T-helper 2 cell treated with Interferon-gamma antibody and Interleukin-4, amounts not matched to agents 5 μg/mL and 100 μg/mL, for 36 hours (primary cell): ENCODE measurements at regions not wholly inside any gene's neighbourhood (a gene's known extent, or its start where the extent isn't known, plus 50 kb on each side); places are given as distances from the start of the nearest gene placed in this dataset.

ENCODE experiments used
- DNase-seq: peaks from one replicate; pipeline ENCODE4 v3.0.0; 2021; ENCODE audit warnings: low spot score
- H3K27ac Mint-ChIP-seq: one replicate; pipeline ENCODE4 v1.8.0; 2021; ENCODE audit warnings: mild to moderate bottlenecking, mixed read lengths
- H3K27me3 Mint-ChIP-seq: one replicate; pipeline ENCODE4 v1.8.0; 2021; ENCODE audit warnings: low read depth, mixed read lengths
- H3K36me3 Mint-ChIP-seq: one replicate; pipeline ENCODE4 v1.8.0; 2021; ENCODE audit warnings: low read depth, mixed read lengths
- H3K4me1 Mint-ChIP-seq: one replicate; pipeline ENCODE4 v1.8.0; 2021; ENCODE audit warnings: low read depth, mixed read lengths
- H3K4me3 Mint-ChIP-seq: one replicate; pipeline ENCODE4 v1.8.0; 2022; ENCODE audit warnings: mild to moderate bottlenecking, moderate library complexity, mixed read lengths
- H3K9me3 Mint-ChIP-seq: one replicate; pipeline ENCODE4 v1.8.0; 2021; ENCODE audit warnings: mixed read lengths

- Mint-ChIP-seq H3K27me3 (no peaks in the 10 kb centered on the region), H3K4me3 (no peak overlapping the region), H3K9me3 (peaks cover 32% of the 10 kb centered on the region), H3K36me3 (no peaks in the 10 kb centered on the region), H3K4me1 (no peaks in the 10 kb centered on the region), H3K27ac (no peak overlapping the region)
- DNase-seq = no peak
Observed at GRCh38 chr3:6079011-6079410, 781.9 kb upstream of the GRM7 start.

- Mint-ChIP-seq H3K27ac (no peak overlapping the region), H3K4me1 (no peaks in the 10 kb centered on the region), H3K4me3 (no peak overlapping the region), H3K27me3 (no peaks in the 10 kb centered on the region), H3K9me3 (peaks cover 25% of the 10 kb centered on the region), H3K36me3 (no peaks in the 10 kb centered on the region)
- DNase-seq = no peak
Observed at GRCh38 chr3:6079561-6080179, 781.2 kb upstream of the GRM7 start.

- no peak for DNase-seq
- Mint-ChIP-seq H3K9me3 (peaks cover 16% of the 10 kb centered on the region), H3K27me3 (no peaks in the 10 kb centered on the region), H3K36me3 (no peaks in the 10 kb centered on the region), H3K4me3 (no peak overlapping the region), H3K4me1 (no peaks in the 10 kb centered on the region), H3K27ac (no peak overlapping the region)
Observed at GRCh38 chr3:6088433-6088832, 772.5 kb upstream of the GRM7 start.

- no peaks in the 10 kb centered on the region for H3K4me1 Mint-ChIP-seq
- H3K36me3 Mint-ChIP-seq = no peaks in the 10 kb centered on the region
- H3K27ac Mint-ChIP-seq = no peak overlapping the region
- no peak for DNase-seq
- H3K27me3 Mint-ChIP-seq = no peaks in the 10 kb centered on the region
- H3K4me3 Mint-ChIP-seq = no peak overlapping the region
- H3K9me3 Mint-ChIP-seq = peaks cover 12% of the 10 kb centered on the region
Observed at GRCh38 chr3:6089780-6090179, 771.1 kb upstream of the GRM7 start.

- H3K4me1 Mint-ChIP-seq = no peaks in the 10 kb centered on the region
- no peaks in the 10 kb centered on the region for H3K36me3 Mint-ChIP-seq
- H3K27me3 Mint-ChIP-seq = no peaks in the 10 kb centered on the region
- H3K27ac Mint-ChIP-seq = no peak overlapping the region
- peaks cover 7% of the 10 kb centered on the region for H3K9me3 Mint-ChIP-seq
- DNase-seq = no peak
- no peak overlapping the region for H3K4me3 Mint-ChIP-seq
Observed at GRCh38 chr3:6091262-6091661, 769.7 kb upstream of the GRM7 start.

GRCh38 chr3:6095006-6095405, 765.9 kb upstream of the GRM7 start:
- DNase-seq = no peak
- Mint-ChIP-seq H3K27me3 (no peaks in the 10 kb centered on the region), H3K4me3 (no peak overlapping the region), H3K27ac (no peak overlapping the region), H3K36me3 (no peaks in the 10 kb centered on the region), H3K4me1 (no peaks in the 10 kb centered on the region), H3K9me3 (peaks cover 13% of the 10 kb centered on the region)

- Mint-ChIP-seq H3K36me3 (no peaks in the 10 kb centered on the region), H3K4me3 (no peak overlapping the region), H3K4me1 (no peaks in the 10 kb centered on the region), H3K27me3 (no peaks in the 10 kb centered on the region), H3K9me3 (peaks cover 22% of the 10 kb centered on the region), H3K27ac (no peak overlapping the region)
- DNase-seq = no peak
Observed at GRCh38 chr3:6097021-6097420, 763.9 kb upstream of the GRM7 start.

GRCh38 chr3:6097556-6097955, 763.4 kb upstream of the GRM7 start:
- Mint-ChIP-seq H3K4me1 (no peaks in the 10 kb centered on the region), H3K4me3 (no peak overlapping the region), H3K36me3 (no peaks in the 10 kb centered on the region), H3K9me3 (peaks cover 23% of the 10 kb centered on the region), H3K27ac (no peak overlapping the region), H3K27me3 (no peaks in the 10 kb centered on the region)
- no peak for DNase-seq

GRCh38 chr3:6098516-6099157, 762.3 kb upstream of the GRM7 start:
- Mint-ChIP-seq H3K27ac (no peak overlapping the region), H3K27me3 (no peaks in the 10 kb centered on the region), H3K4me1 (no peaks in the 10 kb centered on the region), H3K36me3 (no peaks in the 10 kb centered on the region), H3K9me3 (peaks cover 25% of the 10 kb centered on the region), H3K4me3 (no peak overlapping the region)
- no peak for DNase-seq

- Mint-ChIP-seq H3K27ac (no peak overlapping the region), H3K27me3 (no peaks in the 10 kb centered on the region)
- DNase-seq = no peak
Observed at GRCh38 chr3:6099458-6100075, 761.3 kb upstream of the GRM7 start.

GRCh38 chr3:6105187-6105586, 755.7 kb upstream of the GRM7 start:
- H3K27ac Mint-ChIP-seq = no peak overlapping the region
- H3K4me3 Mint-ChIP-seq = no peak overlapping the region
- H3K9me3 Mint-ChIP-seq = peaks cover 29% of the 10 kb centered on the region
- no peaks in the 10 kb centered on the region for H3K4me1 Mint-ChIP-seq
- H3K27me3 Mint-ChIP-seq = no peaks in the 10 kb centered on the region
- no peak for DNase-seq
- no peaks in the 10 kb centered on the region for H3K36me3 Mint-ChIP-seq

More at GRCh38 chr3:6099458-6100075, 761.3 kb upstream of the GRM7 start:
- H3K36me3 Mint-ChIP-seq = no peaks in the 10 kb centered on the region
- no peaks in the 10 kb centered on the region for H3K4me1 Mint-ChIP-seq
- H3K9me3 Mint-ChIP-seq = peaks cover 26% of the 10 kb centered on the region
- no peak overlapping the region for H3K4me3 Mint-ChIP-seq

- Mint-ChIP-seq H3K27ac (no peak overlapping the region), H3K27me3 (no peaks in the 10 kb centered on the region), H3K4me1 (no peaks in the 10 kb centered on the region), H3K4me3 (no peak overlapping the region), H3K36me3 (no peaks in the 10 kb centered on the region), H3K9me3 (peaks cover 15% of the 10 kb centered on the region)
- DNase-seq = no peak
Observed at GRCh38 chr3:6108957-6109356, 752.0 kb upstream of the GRM7 start.

GRCh38 chr3:6110451-6110850, 750.5 kb upstream of the GRM7 start:
- Mint-ChIP-seq H3K27ac (no peak overlapping the region), H3K4me3 (no peak overlapping the region), H3K27me3 (no peaks in the 10 kb centered on the region), H3K4me1 (no peaks in the 10 kb centered on the region), H3K9me3 (peaks cover 15% of the 10 kb centered on the region), H3K36me3 (no peaks in the 10 kb centered on the region)
- DNase-seq = no peak

- DNase-seq = no peak
- no peaks in the 10 kb centered on the region for H3K36me3 Mint-ChIP-seq
- peaks cover 15% of the 10 kb centered on the region for H3K9me3 Mint-ChIP-seq
Observed at GRCh38 chr3:6112546-6112945, 748.4 kb upstream of the GRM7 start.

More at GRCh38 chr3:6112546-6112945, 748.4 kb upstream of the GRM7 start:
- Mint-ChIP-seq H3K27me3 (no peaks in the 10 kb centered on the region), H3K4me3 (no peak overlapping the region), H3K4me1 (no peaks in the 10 kb centered on the region), H3K27ac (no peak overlapping the region)
